Non-pigmented ciliary epithelial cell (primary cell): ENCODE measurements at regions not wholly inside any gene's neighbourhood (a gene's known extent, or its start where the extent isn't known, plus 50 kb on each side); places are given as distances from the start of the nearest gene placed in this dataset.
"Not testable (repeated sequence)": the region's sequence is repeated elsewhere in the genome, so short reads cannot be mapped to it uniquely, and the experiment has no call there.

ENCODE experiments used
- DNase-seq: peaks from one replicate; pipeline ENCODE4 v3.0.0-alpha.2; 2010; ENCODE audit warnings: low read depth

DNA sequence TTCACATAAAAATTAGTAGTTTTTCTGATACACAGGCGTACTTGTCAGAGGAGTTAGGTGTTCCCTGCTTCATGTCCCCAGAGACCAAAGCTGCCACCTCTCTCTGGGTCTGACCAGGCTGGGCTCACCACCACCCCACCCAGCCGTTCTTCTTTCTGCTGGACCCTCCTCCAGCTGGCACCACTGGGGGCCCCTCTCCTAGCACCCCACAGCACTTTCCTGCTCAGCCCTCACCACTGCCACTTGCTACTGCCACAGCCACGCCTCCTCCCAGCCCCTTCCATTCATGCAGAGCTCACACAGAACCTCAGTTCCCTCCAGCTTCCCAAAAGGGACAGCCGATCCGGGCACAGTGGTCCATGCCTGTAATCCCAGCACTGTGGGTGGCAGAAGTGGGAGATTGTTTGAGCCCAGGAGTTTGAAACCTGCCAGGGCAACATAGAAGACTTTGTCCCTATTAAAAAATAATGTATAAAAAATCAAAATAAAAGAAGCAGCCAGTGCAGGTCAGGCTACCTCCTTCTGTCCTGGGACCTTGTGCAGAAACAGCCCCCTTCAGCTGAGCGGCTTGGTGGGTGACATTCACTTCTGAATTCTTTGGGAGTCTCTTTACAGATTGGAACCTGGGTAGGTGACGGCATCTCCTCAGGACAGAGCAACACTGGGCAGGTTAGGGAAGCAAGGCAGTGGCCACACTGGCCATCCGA is 208.3 kb downstream of the TOMM20 start:
- no peak for DNase-seq

DNA sequence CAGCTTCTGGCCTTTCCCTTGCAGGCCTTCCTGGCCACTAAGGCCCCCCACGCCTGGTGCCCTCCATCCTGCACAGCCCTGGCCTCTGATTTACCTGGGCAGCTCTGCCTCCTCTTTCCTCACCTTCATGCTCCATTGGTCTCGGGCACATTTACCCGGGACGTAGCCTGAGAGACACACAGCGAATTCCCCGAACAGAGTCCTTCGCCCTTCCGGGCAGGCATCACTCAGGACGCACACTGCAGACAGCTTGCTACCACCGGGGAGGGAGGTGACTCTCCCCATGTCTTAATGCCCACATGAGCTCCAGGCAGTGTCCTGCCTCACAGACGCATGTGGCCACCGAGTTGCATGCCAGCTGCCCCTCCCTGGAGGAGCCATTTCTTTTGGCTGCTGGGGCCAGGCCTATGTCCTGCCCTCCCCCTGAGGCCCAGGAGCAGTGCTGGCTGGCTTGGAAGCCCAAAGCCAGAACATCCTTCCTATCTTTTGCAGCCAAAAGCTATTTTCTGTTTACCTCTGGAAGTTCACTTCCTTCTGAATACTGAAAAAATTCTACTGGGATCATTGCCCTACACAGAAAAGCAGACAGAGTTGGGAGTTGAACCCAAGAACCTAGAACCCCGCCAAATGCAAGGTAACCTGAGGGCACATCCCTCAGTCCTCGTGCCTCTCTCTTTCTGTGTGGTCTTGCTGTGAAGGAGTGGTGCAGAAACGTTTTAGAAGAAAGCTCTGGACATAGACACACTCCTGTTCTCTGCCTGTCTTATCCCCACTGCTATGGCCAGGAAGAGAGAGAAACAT is 209.5 kb downstream of the TOMM20 start:
- DNase-seq: no peak

DNA sequence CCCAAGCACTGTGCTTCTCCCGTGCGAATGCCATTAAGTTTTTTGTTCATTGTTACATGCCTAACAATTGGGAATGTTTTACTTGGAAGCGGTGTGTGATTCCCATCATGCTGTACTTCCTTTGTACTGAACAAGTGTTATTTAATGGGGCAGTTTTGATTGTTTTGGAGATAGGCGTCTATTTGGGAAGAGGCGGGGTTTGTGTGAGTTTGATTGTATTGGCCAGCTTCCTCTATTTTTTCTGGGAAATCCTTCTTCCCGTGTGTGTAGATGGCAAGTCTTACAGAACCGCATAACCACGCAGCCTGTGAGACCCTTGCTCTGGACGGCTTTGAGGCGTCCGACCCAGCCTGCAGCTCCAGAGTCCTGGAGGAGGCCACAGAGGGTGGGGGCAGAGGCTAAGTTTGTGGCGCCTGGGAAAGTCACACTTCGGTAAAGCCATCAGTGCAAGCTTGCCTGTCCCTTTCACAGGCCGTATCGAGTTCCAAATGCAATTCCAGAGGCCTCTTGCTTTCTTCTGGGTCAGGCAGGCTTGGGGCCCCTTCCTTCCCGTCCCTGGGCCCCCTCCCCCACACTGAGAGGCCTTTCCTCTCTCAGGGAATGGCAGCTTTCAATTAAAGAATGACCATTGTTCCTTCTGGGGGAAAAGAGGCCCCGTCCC is 210.3 kb downstream of the TOMM20 start:
- no peak for DNase-seq

DNA sequence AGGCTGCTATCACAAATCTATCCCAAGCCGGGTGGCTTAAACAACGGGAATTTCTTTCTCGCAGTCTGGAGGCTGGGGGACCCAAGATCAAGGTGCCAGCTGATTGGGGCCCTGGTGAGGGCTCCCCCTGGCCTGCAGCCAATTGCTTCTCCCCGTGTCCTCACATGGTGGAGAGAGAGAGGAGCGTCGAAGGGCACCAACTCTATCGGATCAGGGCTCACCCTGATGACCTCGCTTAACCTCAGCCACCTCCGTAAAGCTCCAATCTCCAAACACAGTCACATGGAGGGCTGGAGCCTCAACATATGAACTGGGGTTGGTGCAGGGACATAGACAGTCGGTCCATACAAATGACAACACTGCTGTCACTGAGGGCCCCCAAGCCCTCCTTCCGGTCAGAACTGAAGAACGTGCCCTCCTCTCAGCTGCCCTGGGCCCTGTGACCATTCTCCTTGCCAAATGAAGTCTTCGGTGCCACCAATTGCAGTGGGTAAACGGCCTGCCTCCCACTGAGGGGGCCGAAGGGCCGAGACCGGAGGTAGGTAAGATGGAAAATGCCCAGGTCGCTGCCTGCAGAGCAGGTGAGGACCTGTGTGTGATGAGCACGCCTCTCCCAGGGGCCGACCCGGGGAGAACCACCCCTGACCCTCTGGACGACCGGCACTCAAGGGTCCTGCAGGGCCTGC is 211.0 kb downstream of the TOMM20 start:
- no peak for DNase-seq

DNA sequence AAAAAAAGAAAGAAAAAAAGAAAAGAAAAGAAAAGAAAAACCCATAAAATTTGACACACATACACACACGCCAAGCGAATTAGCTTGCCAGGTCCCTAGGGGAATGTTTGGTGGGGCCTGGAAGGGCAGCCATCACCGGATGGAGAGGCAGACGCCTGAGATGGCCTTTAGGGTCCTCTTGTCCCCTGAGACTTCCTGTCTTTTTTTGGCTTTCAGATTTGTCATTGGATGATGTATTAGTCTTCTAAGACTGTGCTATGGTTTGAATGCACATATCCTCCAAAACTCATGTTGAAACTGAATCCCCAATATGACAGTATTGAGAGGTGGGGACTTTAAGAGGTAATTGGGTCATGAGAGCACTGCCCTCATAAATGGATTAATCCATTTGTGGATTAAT is 211.8 kb downstream of the TOMM20 start:
- DNase-seq: no peak

DNA sequence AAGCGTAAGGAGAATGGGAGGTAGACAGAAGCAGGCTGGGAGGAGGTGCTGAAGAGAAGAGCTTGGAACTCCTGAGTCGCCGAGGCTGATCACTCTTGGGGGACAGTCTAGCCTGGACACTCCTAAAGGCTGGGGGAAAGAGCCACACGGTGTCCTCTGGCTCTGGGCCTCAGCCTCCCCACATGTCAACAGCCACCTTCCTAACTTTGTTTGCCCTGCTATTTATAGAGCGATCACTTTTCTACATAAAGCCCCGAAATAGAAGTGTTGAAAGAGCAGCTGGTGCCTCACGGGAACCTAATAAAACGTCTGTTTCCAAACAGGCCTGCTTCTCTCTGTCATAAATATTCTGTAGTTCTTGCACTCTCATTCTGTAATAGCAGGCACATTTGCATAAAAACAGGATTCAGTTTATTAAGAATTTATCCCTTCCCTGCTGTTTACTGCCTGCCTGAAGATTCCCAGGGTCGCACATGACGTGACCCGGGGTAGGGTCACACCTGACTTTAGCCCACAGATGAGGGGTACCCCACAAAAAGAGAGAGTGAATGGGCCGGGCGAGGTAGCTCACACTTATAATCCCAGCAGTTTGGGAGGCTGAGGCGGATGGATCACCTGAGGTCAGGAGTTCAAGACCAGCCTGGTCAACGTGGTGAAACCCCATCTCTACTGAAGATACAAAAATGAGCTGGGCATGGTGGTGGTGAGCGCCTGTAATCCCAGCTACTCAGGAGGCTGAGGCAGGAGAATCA is 212.5 kb downstream of the TOMM20 start:
- no peak for DNase-seq

DNA sequence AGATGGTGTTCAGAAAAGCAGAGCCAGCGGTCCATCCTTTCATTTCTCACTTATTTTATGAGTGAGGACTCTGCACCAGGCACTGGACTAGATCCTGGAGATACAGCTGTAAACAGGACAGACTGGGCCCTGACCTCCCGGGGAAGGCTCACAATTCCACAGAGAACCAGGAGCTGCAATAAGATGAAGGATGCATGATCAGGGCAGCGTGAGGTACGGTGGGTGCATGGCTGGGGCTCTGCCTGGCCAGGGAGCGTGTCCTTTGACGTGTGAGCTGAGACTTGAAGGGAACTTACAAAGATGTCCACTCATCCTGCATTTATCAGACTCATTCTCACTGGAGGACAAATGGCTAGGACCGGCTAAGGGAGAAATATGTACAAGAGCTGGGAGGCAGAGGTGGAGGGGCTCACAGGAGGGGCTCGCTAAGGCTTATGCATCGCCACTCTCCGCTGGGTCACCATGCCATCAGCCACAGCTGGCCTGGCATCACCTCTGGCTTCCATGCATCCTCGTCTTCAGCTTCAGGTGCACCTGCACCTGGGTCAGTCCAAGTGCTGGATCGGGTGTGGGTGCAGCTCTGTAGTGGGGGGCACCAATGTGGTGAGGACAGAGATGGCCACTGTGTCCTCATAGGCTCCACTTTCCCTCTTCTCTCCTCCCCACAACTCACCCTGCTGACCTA is 213.9 kb downstream of the TOMM20 start:
- DNase-seq: no peak

DNA sequence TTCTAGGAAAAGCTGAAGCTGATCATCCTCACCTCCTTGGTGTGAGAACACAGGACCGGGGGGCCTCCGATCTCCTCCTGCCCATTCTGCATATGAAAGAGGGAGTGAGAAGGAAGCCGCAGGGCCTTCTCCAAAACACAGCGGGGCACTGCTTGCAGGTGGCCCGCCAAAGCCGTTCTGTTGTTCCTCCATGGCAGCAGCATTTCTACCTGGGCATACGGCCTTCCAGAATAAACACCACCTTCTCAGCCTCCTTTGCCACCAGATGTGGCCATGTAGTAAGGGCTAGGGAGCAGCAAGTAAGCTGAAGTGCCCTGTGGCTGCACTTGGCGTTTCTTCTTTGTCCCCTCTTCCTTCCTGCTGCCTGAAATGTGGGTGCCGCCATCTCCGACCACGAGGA is 214.9 kb downstream of the TOMM20 start:
- DNase-seq: no peak

DNA sequence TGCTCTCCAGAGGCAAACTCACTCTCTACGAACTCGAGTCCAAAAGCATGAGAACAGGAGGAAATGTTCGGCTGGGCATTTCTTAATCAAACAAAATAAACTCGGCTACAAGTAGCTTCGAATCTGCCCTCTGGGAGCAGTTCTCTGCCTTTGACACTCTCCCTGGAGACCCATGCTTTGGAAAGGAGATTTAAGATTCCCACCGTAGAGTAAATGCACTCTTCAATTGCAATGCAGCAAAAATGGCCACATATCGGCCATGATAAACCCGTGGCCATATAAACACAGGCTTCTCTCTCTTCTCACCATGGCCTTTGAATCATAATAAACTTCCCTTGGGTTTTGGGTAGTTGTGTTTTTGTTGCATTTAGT is 215.4 kb downstream of the TOMM20 start:
- no peak for DNase-seq

DNA sequence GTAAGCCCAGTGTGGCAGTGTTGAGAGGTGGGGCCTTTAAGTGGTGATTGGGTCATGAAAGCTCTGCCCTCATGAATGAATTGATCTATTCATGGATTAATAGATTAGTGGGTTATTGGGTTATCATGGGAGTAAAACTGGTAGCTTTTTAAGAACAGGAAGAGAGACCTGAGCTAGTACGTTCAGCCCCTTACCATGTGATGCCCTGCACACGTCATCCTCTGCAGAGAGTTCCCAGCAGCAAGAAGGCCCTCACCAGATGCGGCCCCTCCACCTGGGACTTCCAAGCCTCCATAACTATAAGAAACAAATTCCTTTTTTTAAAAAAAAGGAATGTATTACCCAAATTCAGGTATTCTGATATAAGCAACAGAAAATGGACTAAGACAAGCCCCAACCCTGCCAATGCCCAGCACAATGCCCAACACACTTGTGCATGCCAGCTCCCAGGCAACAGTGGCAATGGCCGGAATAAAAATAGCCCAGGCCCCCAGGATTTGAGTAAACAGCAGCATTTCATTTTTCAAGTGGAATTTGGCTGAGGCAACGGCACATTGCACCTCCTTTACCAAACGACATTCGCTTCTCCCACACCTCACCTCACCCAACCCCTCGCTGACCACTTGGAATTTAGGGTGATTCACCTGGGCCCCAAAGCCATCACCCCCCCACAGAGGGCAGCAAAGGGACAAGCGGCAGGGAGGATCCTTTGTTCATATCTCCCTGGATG is 215.9 kb downstream of the TOMM20 start:
- DNase-seq: no peak

DNA sequence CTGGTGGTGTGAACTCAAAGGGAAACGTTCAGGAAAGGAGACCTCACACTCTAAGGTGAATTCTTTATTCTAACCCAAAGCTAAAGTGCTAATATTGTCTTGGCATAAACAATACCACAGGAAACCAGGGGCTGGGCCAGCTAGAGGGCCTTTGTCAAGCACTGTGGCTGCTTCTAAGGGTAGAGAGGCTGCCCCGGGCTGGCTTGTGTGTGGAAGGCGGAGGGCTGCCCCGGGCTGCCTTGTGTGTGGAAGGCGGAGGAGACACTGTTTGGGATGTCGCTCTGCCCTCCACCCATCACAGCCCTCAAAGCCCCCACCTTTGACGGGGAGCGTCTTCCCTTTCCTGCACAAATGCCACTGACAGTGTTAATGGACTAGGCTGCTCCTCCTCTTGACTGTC is 216.8 kb downstream of the TOMM20 start:
- no peak for DNase-seq

DNA sequence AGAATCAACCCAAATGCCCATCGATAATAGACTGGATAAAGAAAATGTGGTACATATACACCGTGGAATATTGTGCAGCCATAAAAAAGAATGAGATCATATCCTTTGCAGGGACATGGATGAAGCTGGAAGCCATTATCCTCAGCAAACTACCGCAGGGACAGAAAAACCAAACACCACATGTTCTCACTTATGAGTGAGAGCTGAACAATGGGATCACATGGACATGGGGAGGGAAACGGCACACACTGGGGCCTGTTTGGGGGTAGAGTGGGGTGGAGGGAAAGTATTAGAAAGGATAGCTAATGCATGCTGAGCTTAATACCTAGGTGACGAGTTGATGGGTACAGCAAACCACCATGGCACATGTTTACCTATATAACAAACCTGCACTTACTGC is 217.5 kb downstream of the TOMM20 start:
- not testable (repeated sequence) for DNase-seq

DNA sequence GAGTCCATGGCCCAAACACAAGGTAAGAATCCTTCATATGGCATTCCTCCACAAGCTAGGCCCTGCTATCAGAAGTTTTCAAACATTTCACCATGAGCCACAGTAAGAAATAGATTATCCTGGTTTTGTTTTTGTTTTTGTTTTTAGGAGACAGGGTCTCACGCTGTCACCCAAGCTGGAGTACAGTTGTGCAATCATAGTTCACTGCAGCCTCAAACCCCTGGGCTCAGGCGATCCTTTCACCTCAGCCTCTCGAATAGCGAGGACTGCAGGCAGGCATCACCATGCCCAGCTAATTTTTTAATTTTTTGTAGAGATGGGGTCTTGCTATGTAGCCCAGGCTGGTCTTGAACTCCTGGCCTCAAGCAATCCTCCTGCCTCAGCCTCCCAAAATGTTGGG is 218.8 kb downstream of the TOMM20 start:
- DNase-seq: no peak

DNA sequence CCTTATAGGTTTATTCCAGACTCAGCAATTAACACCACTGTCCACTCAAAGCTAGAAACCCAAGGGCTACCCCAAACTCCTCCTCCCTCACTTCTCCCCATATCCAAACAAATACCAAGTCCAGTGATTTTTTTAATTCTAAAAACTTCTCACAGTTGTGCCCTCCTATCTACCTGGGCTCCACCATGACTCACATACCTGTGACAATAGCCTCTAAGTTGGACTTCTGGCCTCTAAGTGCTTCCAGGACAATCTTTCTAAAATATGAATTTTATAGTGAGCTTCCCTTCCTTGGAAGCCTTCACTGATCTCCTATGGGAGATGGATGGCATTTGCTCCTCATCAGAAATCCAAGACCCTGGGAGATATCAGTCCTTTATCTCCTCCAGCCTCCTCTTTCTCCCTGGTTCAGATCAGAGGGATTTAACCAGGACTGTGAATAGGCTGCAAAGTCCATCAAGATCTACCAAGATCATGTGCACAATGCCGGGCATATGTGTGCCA is 219.3 kb downstream of the TOMM20 start:
- DNase-seq: no peak

DNA sequence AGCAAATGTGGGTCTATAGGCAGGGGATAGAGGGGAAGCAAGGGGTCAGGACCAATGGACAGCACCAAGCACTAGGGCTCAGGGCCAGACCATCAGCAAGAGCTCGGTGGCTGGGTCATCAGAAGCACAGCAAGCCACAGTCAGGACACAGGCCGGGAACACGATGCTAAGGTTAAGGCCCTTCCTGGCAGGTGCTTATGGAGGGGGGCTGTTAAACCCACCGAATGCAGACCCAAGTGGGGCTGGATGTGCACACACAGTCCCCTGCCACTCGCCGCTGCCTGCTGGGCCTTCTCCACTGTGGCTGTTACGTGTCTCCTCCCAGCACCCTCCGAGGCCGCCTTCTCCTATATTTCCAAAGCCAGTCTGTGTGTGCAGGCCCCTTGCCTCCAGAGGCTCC is 220.1 kb downstream of the TOMM20 start:
- no peak for DNase-seq

DNA sequence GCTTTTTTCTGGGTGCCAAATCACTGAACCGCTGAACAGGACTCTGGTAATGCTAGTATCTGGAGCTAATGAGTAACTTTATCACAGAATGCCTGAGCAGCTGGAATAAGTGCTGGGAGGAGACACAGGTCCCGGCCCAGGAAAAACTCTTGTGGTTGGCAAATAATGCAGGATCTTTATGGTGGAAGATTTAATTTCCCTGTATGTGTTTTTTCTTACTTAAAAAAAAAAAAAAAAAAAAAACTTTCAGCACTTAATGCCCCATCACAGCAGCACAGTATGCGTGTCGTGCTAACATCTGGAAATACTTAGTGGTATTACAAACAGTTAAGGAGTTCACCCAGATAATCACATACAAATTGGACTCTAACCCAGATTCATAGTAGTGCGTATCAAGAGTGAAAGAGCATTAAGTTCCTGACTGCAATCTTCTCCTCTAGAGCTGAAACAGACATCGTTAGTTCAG is 220.7 kb downstream of the TOMM20 start:
- DNase-seq: no peak

DNA sequence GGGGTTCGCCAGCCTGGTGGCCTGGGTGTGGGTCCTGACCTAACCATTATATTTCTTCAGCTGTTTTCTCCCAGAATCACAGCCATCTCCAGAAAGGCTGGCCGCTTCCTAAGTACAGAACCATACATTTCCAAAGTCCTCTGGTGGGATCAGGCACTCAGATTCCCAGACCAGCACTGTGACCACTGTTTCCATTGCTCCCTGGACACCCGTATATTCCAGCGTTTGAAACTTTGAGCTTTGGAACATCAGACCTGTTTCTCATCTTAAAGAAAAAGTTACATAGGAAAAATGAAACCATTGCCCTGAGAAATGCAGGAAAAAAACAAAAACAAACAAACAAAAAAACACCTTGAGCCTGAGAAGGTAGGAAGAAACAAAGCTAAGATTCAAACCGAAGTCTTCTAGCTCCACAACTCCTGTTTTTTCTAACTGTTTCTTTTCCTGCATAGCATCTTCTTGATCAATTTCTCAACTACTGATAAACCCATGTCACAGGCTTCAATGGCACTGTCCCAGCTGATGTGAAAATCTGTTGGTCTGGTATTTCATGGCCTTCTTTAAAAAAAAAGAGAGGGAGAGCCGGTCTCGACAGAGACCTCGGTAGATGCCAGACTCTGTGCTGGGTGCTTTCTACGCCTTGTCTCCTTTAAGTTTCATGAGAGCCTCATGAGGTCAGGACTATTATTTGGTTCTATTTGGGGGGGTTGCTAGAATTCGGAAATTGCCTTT is 221.3 kb downstream of the TOMM20 start:
- DNase-seq: no peak

DNA sequence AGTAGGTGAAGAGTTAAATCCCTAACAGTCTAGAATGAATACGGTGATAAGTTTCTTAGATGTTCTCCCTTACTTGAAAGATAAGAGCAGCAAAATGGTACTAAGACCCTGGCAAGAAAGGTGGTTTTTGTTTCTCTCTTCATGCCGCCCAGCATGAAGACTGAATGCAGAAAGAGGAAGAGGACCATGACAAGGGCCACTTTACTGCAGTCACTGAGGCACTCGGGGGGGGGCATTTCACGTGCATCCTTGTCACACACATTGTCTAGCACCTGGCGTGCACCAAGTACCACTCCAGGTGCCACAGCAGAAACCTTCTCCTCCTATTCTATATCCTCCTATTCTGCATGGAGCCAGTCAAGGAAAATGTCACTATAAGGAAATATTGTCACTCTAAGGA is 222.0 kb downstream of the TOMM20 start:
- no peak for DNase-seq

DNA sequence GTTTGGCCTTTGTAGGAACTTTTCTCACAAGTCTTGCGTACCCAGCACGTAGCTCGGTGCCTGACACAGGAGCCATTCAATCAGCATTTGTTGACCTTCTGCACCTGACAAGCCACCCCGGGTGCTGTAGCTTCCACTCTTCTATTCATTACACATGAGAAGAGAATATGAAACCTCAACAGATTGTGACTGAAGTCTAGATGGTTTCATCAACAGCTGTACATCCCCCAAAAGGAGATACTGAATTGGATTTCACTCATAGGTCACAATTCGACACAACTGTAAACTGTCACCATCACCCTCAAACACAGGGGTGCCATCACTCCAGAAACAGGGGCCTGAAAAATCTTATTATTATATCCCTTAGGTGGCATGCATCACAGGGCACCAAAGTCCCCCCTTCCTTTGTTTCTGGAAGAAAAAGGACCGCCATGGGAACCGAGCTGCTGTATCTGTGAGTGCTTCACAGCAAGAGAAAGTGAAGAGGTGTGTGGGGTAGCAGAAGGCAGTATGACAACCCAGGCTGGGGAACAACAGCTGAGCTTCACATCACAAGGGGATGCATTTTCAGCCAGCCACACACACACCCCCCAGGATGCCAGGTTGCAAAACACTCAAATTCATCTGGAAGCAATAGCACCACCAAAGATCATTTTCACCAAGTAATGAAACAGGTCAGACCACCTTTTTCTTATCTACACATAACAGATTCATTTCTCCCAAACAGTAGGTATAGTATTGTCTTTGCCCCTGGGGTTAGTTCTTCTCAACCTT is 225.7 kb downstream of the TOMM20 start:
- DNase-seq: no peak
